ENCODE measurements at regions not wholly inside any gene's neighbourhood (a gene's known extent, or its start where the extent isn't known, plus 50 kb on each side); places are given as distances from the start of the nearest gene placed in this dataset.

- DNase-seq (ENCODE audit: low spot score), result no peak
These were observed 261.3 kb downstream of the COX7C start for GRCh38 chr5:86879086-86879485.

GRCh38 chr5:86880344-86880743, 262.6 kb downstream of the COX7C start:
- DNase-seq (ENCODE audit: low spot score), result no peak

GRCh38 chr5:86880785-86881492, 263.2 kb downstream of the COX7C start:
- DNase-seq (ENCODE audit: low spot score), result peak; percentile 53

GRCh38 chr5:86881493-86882090, 263.9 kb downstream of the COX7C start:
- DNase-seq (ENCODE audit: low spot score), result no peak

GRCh38 chr5:86884608-86885007, 266.9 kb downstream of the COX7C start:
- no peak for DNase-seq (ENCODE audit: low spot score)

- no peak for DNase-seq (ENCODE audit: low spot score)
These were observed 267.3 kb downstream of the COX7C start for GRCh38 chr5:86885011-86885410.

GRCh38 chr5:86885489-86886230, 267.9 kb downstream of the COX7C start:
- no peak for DNase-seq (ENCODE audit: low spot score)

GRCh38 chr5:86890375-86890774, 272.6 kb downstream of the COX7C start:
- DNase-seq (ENCODE audit: low spot score), result no peak

- DNase-seq (ENCODE audit: low spot score), result no peak
These were observed 276.3 kb downstream of the COX7C start for GRCh38 chr5:86894056-86894455.

GRCh38 chr5:86896916-86897315, 279.2 kb downstream of the COX7C start:
- no peak for DNase-seq (ENCODE audit: low spot score)

GRCh38 chr5:86909418-86910295, 291.9 kb downstream of the COX7C start:
- DNase-seq (ENCODE audit: low spot score), result peak; percentile 25

GRCh38 chr5:86917117-86917579, 299.4 kb downstream of the COX7C start:
- DNase-seq (ENCODE audit: low spot score), result peak; percentile 3

- DNase-seq (ENCODE audit: low spot score), result no peak
These were observed 300.5 kb downstream of the COX7C start for GRCh38 chr5:86918246-86918645.

GRCh38 chr5:86926033-86926432, 308.3 kb downstream of the COX7C start:
- DNase-seq (ENCODE audit: low spot score), result no peak

GRCh38 chr5:86929123-86929766, 311.5 kb downstream of the COX7C start:
- no peak for DNase-seq (ENCODE audit: low spot score)

- DNase-seq (ENCODE audit: low spot score), result no peak
These were observed 315.9 kb upstream of the RASA1 start for GRCh38 chr5:86951761-86952160.

GRCh38 chr5:86964889-86965288, 302.8 kb upstream of the RASA1 start:
- no peak for DNase-seq (ENCODE audit: low spot score)

- peak; percentile 12 for DNase-seq (ENCODE audit: low spot score)
These were observed 299.4 kb upstream of the RASA1 start for GRCh38 chr5:86968301-86968753.

GRCh38 chr5:86970361-86970760, 297.3 kb upstream of the RASA1 start:
- DNase-seq (ENCODE audit: low spot score), result no peak

- DNase-seq (ENCODE audit: low spot score), result peak; percentile 8
These were observed 296.6 kb upstream of the RASA1 start for GRCh38 chr5:86971034-86971571.

- no peak for DNase-seq (ENCODE audit: low spot score)
These were observed 292.7 kb upstream of the RASA1 start for GRCh38 chr5:86974955-86975354.

All from AG08396 (cell line).